ENCODE measurements at regions not wholly inside any gene's neighbourhood (a gene's known extent, or its start where the extent isn't known, plus 50 kb on each side); places are given as distances from the start of the nearest gene placed in this dataset.
A peak's percentile ranks its signal among the peaks of the same experiment; 100 is the strongest.

DNA sequence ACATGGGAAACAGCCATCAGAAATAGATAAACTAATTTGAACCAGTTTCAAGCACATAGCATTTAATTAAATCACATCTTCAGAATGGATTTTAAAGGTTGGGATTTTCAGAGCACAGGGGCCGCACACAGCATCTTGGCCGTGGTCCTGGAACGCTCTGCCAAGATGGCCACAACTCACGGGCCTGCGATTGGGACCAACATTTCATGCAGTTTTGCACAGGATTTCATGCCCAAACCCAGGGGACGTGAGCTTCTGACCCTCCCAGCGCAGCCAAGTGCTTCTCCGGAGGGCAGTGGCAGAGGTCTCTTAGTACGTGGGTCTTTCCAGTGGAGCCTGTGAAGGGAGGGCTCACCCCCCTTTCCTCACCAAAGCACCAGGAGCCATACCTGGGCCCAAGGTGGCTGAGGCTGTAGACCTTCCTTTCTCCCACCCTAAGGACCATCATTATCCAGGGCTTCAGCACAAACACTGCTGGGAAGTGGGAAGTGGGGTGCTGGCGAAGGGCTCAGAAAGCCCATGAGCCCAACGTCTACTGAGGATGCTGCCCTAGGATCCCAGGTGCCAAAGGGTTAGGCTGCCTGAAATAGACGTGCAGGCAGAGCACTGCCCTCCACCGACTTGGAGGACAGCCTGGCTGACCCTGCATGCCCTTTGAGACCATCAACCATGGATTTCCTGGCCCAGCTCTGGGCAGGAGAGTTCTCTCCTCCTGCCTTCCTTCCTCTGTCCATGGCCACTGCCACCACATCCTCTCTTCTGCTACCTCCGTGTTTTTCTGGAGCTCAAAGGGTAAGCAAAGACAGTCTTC, 611.2 kb upstream of the MGMT start:
- H3K36me3 ChIP-seq (replicated peaks; ENCODE audit: low read depth, low read length): no peaks in the 10 kb centered on the region
- no peak overlapping the region for H3K4me2 ChIP-seq (ENCODE audit: low read length)
- H3K4me1 ChIP-seq (ENCODE audit: low read length): no peaks in the 10 kb centered on the region
- H2AFZ ChIP-seq (ENCODE audit: low read depth, low read length): no peak overlapping the region
- H3K9ac ChIP-seq (ENCODE audit: low read length): no peak overlapping the region
- no peak overlapping the region for H3K4me3 ChIP-seq (ENCODE audit: low read length)
- H3K27me3 ChIP-seq (ENCODE audit: low read depth, low read length): no peaks in the 10 kb centered on the region
- no peaks in the 10 kb centered on the region for H4K20me1 ChIP-seq (ENCODE audit: insufficient read depth, low read length)
- no peaks in the 10 kb centered on the region for H3K79me2 ChIP-seq (ENCODE audit: low read length)
- no peak overlapping the region for H3K27ac ChIP-seq (ENCODE audit: low read length)
- TF ChIP-seq, protein P1, sequence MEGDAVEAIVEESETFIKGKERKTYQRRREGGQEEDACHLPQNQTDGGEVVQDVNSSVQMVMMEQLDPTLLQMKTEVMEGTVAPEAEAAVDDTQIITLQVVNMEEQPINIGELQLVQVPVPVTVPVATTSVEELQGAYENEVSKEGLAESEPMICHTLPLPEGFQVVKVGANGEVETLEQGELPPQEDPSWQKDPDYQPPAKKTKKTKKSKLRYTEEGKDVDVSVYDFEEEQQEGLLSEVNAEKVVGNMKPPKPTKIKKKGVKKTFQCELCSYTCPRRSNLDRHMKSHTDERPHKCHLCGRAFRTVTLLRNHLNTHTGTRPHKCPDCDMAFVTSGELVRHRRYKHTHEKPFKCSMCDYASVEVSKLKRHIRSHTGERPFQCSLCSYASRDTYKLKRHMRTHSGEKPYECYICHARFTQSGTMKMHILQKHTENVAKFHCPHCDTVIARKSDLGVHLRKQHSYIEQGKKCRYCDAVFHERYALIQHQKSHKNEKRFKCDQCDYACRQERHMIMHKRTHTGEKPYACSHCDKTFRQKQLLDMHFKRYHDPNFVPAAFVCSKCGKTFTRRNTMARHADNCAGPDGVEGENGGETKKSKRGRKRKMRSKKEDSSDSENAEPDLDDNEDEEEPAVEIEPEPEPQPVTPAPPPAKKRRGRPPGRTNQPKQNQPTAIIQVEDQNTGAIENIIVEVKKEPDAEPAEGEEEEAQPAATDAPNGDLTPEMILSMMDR (IDR thresholded peaks at IDR 0.05; ENCODE audit: low read depth, low read length): no peak
- no peak for TF ChIP-seq EZH2phosphoT487 (IDR thresholded peaks at IDR 0.05; ENCODE audit: low read depth)
- H3K9me3 ChIP-seq (ENCODE audit: insufficient read depth, low read length): no peaks in the 10 kb centered on the region

DNA sequence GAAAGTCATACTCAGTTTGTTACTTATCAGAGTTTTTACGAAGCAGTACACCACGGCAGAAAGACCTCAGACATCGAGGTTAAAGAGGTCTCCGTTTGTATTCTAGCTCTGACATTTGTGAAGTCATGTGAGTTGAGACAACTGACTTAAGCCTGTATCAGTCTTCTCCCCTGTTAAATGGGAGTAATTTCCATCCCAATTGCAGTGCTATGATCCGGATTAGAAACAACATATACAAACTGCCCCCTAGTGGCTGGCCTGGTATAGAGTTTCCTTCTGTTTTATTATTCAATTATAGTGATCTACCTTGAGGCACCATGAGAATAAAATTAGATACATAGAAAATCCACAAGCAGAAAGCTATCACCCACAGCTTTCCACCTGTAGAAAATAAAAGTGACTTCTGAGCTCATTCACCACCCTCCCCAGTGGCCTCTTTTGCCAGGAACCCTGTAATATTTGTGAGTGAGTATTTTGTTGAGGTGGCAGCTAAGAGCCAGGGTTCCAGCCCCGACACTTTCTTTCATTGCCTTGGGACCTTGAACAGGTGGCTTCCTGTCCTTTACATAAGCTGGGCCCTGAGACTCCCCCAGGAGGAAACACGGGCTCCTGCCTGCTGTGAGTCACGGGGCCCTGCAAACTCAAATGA, 607.2 kb upstream of the MGMT start:
- H3K9me3 ChIP-seq (ENCODE audit: insufficient read depth, low read length): no peaks in the 10 kb centered on the region
- no peak overlapping the region for H3K4me2 ChIP-seq (ENCODE audit: low read length)
- no peak overlapping the region for H3K4me3 ChIP-seq (ENCODE audit: low read length)
- H3K27ac ChIP-seq (ENCODE audit: low read length): no peak overlapping the region
- no peaks in the 10 kb centered on the region for H3K27me3 ChIP-seq (ENCODE audit: low read depth, low read length)
- H3K36me3 ChIP-seq (replicated peaks; ENCODE audit: low read depth, low read length): no peaks in the 10 kb centered on the region
- no peak for TF ChIP-seq EZH2phosphoT487 (IDR thresholded peaks at IDR 0.05; ENCODE audit: low read depth)
- TF ChIP-seq, protein P1 (IDR thresholded peaks at IDR 0.05; ENCODE audit: low read depth, low read length): peak; percentile 53
- no peaks in the 10 kb centered on the region for H4K20me1 ChIP-seq (ENCODE audit: insufficient read depth, low read length)
- no peaks in the 10 kb centered on the region for H3K4me1 ChIP-seq (ENCODE audit: low read length)
- H3K79me2 ChIP-seq (ENCODE audit: low read length): no peaks in the 10 kb centered on the region
- no peak overlapping the region for H2AFZ ChIP-seq (ENCODE audit: low read depth, low read length)
- H3K9ac ChIP-seq (ENCODE audit: low read length): no peak overlapping the region

DNA sequence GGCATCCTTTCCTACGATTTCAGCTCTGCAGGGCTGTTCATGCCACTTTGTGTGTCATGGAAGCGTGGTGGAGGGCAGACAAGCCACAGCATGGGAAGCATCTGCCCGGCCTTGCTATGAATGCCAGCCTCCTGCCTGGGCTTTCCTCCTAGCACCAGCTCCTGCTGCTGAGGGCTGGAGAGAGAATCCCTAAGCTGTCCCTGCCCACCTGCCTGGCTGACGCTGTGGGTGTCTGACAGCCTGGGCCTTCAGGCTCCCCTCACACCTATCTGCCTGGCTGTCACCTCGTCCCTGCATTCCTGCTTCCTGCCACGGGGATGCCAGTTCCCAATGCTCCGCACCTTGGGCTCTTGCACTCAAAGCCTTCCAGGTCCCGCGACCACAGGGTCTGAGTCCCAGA, 606.5 kb upstream of the MGMT start:
- no peaks in the 10 kb centered on the region for H3K9me3 ChIP-seq (ENCODE audit: insufficient read depth, low read length)
- H2AFZ ChIP-seq (ENCODE audit: low read depth, low read length): no peak overlapping the region
- no peaks in the 10 kb centered on the region for H3K36me3 ChIP-seq (replicated peaks; ENCODE audit: low read depth, low read length)
- no peak overlapping the region for H3K4me2 ChIP-seq (ENCODE audit: low read length)
- TF ChIP-seq, protein P1 (IDR thresholded peaks at IDR 0.05; ENCODE audit: low read depth, low read length): no peak
- no peak for TF ChIP-seq EZH2phosphoT487 (IDR thresholded peaks at IDR 0.05; ENCODE audit: low read depth)
- H3K27me3 ChIP-seq (ENCODE audit: low read depth, low read length): no peaks in the 10 kb centered on the region
- H4K20me1 ChIP-seq (ENCODE audit: insufficient read depth, low read length): no peaks in the 10 kb centered on the region
- no peak overlapping the region for H3K27ac ChIP-seq (ENCODE audit: low read length)
- H3K9ac ChIP-seq (ENCODE audit: low read length): no peak overlapping the region
- H3K79me2 ChIP-seq (ENCODE audit: low read length): no peaks in the 10 kb centered on the region
- no peaks in the 10 kb centered on the region for H3K4me1 ChIP-seq (ENCODE audit: low read length)
- no peak overlapping the region for H3K4me3 ChIP-seq (ENCODE audit: low read length)

DNA sequence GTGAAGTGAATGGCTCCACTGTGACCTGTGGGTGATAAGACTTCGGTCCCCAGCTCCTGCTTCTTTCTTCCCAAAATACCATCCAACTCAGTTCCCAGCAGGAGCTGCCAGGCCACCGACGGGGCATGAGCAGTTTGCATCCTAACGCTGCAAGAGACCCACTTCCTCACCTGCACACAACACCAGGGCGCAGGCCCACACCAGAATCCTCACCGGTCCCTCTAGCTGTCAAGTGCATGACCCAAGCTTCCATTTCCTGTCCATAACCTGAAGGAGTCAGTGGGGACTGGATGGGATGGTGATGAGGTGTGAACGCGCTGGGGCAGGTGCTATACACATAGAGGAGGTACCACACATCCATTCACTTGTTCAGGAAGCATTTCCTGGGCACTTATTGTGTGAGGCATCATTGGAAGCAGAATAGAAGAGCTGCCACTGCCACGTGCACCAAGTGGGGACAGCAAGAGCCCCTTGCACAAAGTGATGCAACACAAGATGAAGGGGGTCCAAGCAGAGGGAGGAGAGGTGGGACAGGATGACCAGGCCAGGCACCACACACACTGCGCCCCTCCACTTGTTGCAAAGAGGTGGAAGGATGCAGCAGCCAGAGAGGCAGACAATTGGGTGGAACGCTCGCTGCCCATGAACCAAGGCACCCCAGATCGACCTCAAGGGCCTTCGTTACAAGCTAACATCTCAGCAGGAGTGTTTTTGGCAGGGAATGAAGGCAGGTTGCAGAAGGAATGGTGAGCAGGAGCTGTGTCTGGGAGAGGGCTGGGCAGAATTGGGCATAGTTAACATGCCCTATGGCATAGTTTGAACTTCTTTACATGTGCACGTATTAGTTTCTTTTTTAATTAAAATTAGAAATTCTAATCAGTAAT, 605.8 kb upstream of the MGMT start:
- Histone ChIP-seq H3K4me3 (ENCODE audit: low read length) (no peak overlapping the region), H3K4me2 (ENCODE audit: low read length) (no peak overlapping the region), H3K27ac (ENCODE audit: low read length) (no peak overlapping the region), H3K4me1 (ENCODE audit: low read length) (no peaks in the 10 kb centered on the region), H3K9ac (ENCODE audit: low read length) (no peak overlapping the region), H3K36me3 (replicated peaks; ENCODE audit: low read depth, low read length) (no peaks in the 10 kb centered on the region), H3K9me3 (ENCODE audit: insufficient read depth, low read length) (no peaks in the 10 kb centered on the region), H2AFZ (ENCODE audit: low read depth, low read length) (no peak overlapping the region), H4K20me1 (ENCODE audit: insufficient read depth, low read length) (no peaks in the 10 kb centered on the region), H3K27me3 (ENCODE audit: low read depth, low read length) (no peaks in the 10 kb centered on the region), H3K79me2 (ENCODE audit: low read length) (no peaks in the 10 kb centered on the region)
- TF ChIP-seq, protein P1 (IDR thresholded peaks at IDR 0.05; ENCODE audit: low read depth, low read length): no peak
- TF ChIP-seq EZH2phosphoT487 (IDR thresholded peaks at IDR 0.05; ENCODE audit: low read depth): no peak

Data from OCI-LY3 (cell line).